Panc1 (cell line): ENCODE measurements at regions not wholly inside any gene's neighbourhood (a gene's known extent, or its start where the extent isn't known, plus 50 kb on each side); places are given as distances from the start of the nearest gene placed in this dataset.

ENCODE experiments used
- ATAC-seq: fragments of 200-7000 bp; cut with Tn5 transposase; 2 replicates; pipeline ENCODE4 v1.9.1; 2020; ENCODE audit warnings: mild to moderate bottlenecking, moderate library complexity
- BruUV-seq: library from RNA; stranded (reverse); fragments of 400-500 nt; replicated peaks from 2 replicates; lab custom pipeline; 2021; lab: Mats Ljungman, UMichigan
- CTCF ChIA-PET: fragments of 300-600 bp; sonication (Branson Sonifier 250); formaldehyde crosslinking; loops from one replicate; lab custom pipeline; 2022; ENCODE audit warnings: antibody characterized with exemption; lab: Charles Lee
- POLR2A ChIA-PET: fragments of 300-600 bp; sonication (Branson Sonifier 250); formaldehyde crosslinking; loops from one replicate; lab custom pipeline; 2022; ENCODE audit warnings: antibody characterized with exemption; lab: Charles Lee
- DNase-seq: peaks from one replicate; pipeline ENCODE4 v3.0.0-alpha.2; 2010; ENCODE audit warnings: low read depth, low spot score
- H3K27ac ChIP-seq: 2 replicates; pipeline ENCODE4 v1.5.1; 2011; ENCODE audit warnings: mild to moderate bottlenecking, low read length, inconsistent platforms
- H3K27me3 ChIP-seq: fragments of 200-500 bp; sonication (Bioruptor generic); 2 replicates; pipeline ENCODE4 v1.6.0; 2014; ENCODE audit warnings: low read length, inconsistent platforms; ENCODE audit not compliant: control insufficient read depth, insufficient read depth
- H3K36me3 ChIP-seq: fragments of 200-500 bp; sonication (Bioruptor generic); 2 replicates; pipeline ENCODE4 v1.5.1; 2014; ENCODE audit warnings: inconsistent platforms, mild to moderate bottlenecking, low read length, moderate library complexity; ENCODE audit not compliant: control insufficient read depth, insufficient read depth
- H3K4me1 ChIP-seq: 2 replicates; pipeline ENCODE4 v1.5.1; 2011; ENCODE audit warnings: inconsistent platforms, mild to moderate bottlenecking, low read length, moderate library complexity; ENCODE audit not compliant: control insufficient read depth, insufficient read depth
- H3K4me3 ChIP-seq, 2 experiments: 2 replicates each; pipeline ENCODE4 v1.5.1; 2011 to 2012; ENCODE audit warnings: low read depth in 2 of 2, low read length in 2 of 2, mild to moderate bottlenecking in 2 of 2, inconsistent platforms in 1 of 2, moderate library complexity in 1 of 2
- H3K9me3 ChIP-seq: fragments of 200-500 bp; sonication (Bioruptor generic); 2 replicates; pipeline ENCODE4 v1.5.1; 2014; ENCODE audit warnings: low read depth, mild to moderate bottlenecking, inconsistent platforms, low read length, moderate library complexity; ENCODE audit not compliant: control insufficient read depth, insufficient read depth
- POLR2AphosphoS5 ChIP-seq: IDR thresholded peaks from 2 replicates; pipeline ENCODE4 v1.6.1; 2012; ENCODE audit warnings: mild to moderate bottlenecking, low read depth, low read length, moderate library complexity
- SIN3A ChIP-seq: IDR thresholded peaks from 2 replicates; pipeline ENCODE4 v1.6.1; 2012; ENCODE audit warnings: low read depth, mild to moderate bottlenecking, low read length, moderate library complexity, borderline replicate concordance; ENCODE audit not compliant: insufficient read depth
- TCF7L2 ChIP-seq: IDR thresholded peaks from 2 replicates; pipeline ENCODE4 v1.6.1; 2011; ENCODE audit warnings: mild to moderate bottlenecking, low read depth, low read length, inconsistent platforms
- in situ Hi-C: cut with HindIII; loops from 2 replicates; pipeline ENCODE4 v1.10.0; 2016; ENCODE audit warnings: low sequenced_read_pairs, low pct_unique_long_range_greater_than_20kb
- intact Hi-C: fragments of 100-400 bp; cut with micrococcal nuclease; formaldehyde crosslinking; loops from one replicate; pipeline ENCODE4 v1.10.0; 2022; ENCODE audit not compliant: unreplicated experiment
- TF ChIP-seq, protein P1 (sequence below), 2 experiments: IDR thresholded peaks; 2 replicates each; pipeline ENCODE4 v1.6.1; 2011 to 2012; ENCODE audit warnings: low read depth in 2 of 2, control low read depth in 1 of 2, low read length in 1 of 2, mild to moderate bottlenecking in 1 of 2, moderate library complexity in 1 of 2; ENCODE audit not compliant: insufficient read depth in 1 of 2
- TF ChIP-seq, protein P2 (sequence below): fragments of 450-650 bp; IDR thresholded peaks from 2 replicates; pipeline ENCODE4 v1.5.1; 2017; ENCODE audit warnings: mild to moderate bottlenecking

DNA sequence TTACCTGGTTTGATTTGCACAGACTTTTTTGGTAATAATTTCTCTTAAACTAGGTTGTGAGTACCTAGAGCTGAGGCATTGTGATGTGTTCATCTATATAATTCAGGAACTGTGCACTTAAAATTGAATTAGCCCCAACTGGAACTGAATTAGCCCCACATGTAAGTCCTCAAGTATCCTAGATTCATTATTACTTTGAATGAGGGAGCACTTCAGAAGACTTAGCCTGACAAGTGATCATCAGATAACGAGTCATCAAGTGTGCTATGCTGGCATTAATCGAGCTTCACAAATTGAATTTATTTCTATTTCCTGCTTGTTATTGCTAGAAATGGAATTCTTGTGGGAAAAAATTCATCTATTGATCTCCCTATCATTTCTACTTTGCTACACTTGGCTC, 323.4 kb upstream of the SEMA3D start:
- intact Hi-C loops (no loop called here), in situ Hi-C loops (no loop called here)
- no peak overlapping the region for H3K27ac ChIP-seq
- ChIA-PET CTCF (no interaction called here), POLR2A (no interaction called here)
- H3K9me3 ChIP-seq: no peaks in the 10 kb centered on the region
- TF ChIP-seq POLR2AphosphoS5: no peak
- TF ChIP-seq, protein P1, sequence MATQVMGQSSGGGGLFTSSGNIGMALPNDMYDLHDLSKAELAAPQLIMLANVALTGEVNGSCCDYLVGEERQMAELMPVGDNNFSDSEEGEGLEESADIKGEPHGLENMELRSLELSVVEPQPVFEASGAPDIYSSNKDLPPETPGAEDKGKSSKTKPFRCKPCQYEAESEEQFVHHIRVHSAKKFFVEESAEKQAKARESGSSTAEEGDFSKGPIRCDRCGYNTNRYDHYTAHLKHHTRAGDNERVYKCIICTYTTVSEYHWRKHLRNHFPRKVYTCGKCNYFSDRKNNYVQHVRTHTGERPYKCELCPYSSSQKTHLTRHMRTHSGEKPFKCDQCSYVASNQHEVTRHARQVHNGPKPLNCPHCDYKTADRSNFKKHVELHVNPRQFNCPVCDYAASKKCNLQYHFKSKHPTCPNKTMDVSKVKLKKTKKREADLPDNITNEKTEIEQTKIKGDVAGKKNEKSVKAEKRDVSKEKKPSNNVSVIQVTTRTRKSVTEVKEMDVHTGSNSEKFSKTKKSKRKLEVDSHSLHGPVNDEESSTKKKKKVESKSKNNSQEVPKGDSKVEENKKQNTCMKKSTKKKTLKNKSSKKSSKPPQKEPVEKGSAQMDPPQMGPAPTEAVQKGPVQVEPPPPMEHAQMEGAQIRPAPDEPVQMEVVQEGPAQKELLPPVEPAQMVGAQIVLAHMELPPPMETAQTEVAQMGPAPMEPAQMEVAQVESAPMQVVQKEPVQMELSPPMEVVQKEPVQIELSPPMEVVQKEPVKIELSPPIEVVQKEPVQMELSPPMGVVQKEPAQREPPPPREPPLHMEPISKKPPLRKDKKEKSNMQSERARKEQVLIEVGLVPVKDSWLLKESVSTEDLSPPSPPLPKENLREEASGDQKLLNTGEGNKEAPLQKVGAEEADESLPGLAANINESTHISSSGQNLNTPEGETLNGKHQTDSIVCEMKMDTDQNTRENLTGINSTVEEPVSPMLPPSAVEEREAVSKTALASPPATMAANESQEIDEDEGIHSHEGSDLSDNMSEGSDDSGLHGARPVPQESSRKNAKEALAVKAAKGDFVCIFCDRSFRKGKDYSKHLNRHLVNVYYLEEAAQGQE (IDR thresholded peaks at IDR 0.05; ENCODE audit: insufficient read depth in 1 of 2, low read depth in 2 of 2, low read length in 1 of 2): no peak
- TF ChIP-seq TCF7L2: no peak
- no peak for TF ChIP-seq SIN3A
- TF ChIP-seq, protein P2, sequence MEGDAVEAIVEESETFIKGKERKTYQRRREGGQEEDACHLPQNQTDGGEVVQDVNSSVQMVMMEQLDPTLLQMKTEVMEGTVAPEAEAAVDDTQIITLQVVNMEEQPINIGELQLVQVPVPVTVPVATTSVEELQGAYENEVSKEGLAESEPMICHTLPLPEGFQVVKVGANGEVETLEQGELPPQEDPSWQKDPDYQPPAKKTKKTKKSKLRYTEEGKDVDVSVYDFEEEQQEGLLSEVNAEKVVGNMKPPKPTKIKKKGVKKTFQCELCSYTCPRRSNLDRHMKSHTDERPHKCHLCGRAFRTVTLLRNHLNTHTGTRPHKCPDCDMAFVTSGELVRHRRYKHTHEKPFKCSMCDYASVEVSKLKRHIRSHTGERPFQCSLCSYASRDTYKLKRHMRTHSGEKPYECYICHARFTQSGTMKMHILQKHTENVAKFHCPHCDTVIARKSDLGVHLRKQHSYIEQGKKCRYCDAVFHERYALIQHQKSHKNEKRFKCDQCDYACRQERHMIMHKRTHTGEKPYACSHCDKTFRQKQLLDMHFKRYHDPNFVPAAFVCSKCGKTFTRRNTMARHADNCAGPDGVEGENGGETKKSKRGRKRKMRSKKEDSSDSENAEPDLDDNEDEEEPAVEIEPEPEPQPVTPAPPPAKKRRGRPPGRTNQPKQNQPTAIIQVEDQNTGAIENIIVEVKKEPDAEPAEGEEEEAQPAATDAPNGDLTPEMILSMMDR: no peak
- no peak overlapping the region for H3K4me3 ChIP-seq
- DNase-seq (no peak), ATAC-seq (no peak)
- H3K27me3 ChIP-seq: no peaks in the 10 kb centered on the region
- H3K4me1 ChIP-seq: no peaks in the 10 kb centered on the region
- BruUV-seq: no TSS peak
- no peaks in the 10 kb centered on the region; the same call in 1 of the 2 replicates for H3K36me3 ChIP-seq

DNA sequence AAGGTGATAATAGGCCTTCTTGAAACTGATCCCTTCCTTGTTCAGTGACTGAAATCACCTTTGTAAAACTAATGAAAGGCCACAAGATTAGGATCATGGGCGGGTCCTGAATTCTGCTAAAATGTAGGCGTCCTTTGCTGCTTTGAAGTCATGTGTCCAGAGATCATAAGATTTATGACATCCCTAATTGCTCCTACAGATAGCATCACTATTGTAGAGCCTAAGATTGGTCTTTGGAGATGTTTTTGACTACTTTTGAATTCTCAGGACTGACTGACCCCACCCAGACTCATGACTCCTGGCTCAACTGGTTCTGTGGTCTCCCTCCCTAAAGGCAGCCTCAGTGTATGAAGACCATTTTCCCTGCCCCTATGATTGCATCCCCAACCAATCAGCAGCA, 322.6 kb upstream of the SEMA3D start:
- POLR2A ChIA-PET: no interaction called here
- Histone ChIP-seq H3K27ac (no peak overlapping the region), H3K4me3 (no peak overlapping the region), H3K27me3 (no peaks in the 10 kb centered on the region), H3K36me3 (no peaks in the 10 kb centered on the region; the same call in 1 of the 2 replicates), H3K9me3 (no peaks in the 10 kb centered on the region), H3K4me1 (no peaks in the 10 kb centered on the region)
- CTCF ChIA-PET: no interaction called here
- intact Hi-C loops: no loop called here
- no TSS peak for BruUV-seq
- DNase-seq: no peak
- TF ChIP-seq POLR2AphosphoS5: no peak
- TF ChIP-seq, protein P2: no peak
- TF ChIP-seq SIN3A: no peak
- no peak for TF ChIP-seq TCF7L2
- TF ChIP-seq, protein P1 (IDR thresholded peaks at IDR 0.05; ENCODE audit: insufficient read depth in 1 of 2, low read depth in 2 of 2, low read length in 1 of 2): no peak
- ATAC-seq: no peak
- in situ Hi-C loops: no loop called here
